GM18517 (cell line): ENCODE measurements at regions not wholly inside any gene's neighbourhood (a gene's known extent, or its start where the extent isn't known, plus 50 kb on each side); places are given as distances from the start of the nearest gene placed in this dataset.

Source experiments
- ATAC-seq: cut with Tn5 transposase; IDR thresholded peaks from one replicate; pipeline ENCODE4 v1.9.1; 2021; ENCODE audit warnings: mild to moderate bottlenecking, moderate library complexity; ENCODE audit not compliant: unreplicated experiment

DNA sequence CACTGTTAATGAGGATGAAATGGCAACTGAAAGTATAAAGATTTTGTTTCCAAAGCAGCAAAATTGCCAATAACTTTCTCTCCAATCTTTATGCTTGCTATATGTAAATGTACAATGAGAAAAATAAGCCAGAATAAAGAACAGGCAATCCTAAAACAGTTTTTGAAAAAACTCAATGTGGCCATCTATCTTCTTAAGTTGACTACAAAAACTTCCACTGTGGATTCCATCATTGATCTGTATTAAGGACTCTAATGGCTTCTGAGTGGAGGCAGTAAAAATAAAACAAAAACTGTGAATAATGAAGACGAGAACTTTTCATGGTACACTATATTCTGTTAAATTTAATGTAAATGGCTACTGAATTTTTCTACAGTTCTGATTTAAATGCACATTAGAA is 382.9 kb downstream of the TMEM232 start:
- ATAC-seq = no peak

DNA sequence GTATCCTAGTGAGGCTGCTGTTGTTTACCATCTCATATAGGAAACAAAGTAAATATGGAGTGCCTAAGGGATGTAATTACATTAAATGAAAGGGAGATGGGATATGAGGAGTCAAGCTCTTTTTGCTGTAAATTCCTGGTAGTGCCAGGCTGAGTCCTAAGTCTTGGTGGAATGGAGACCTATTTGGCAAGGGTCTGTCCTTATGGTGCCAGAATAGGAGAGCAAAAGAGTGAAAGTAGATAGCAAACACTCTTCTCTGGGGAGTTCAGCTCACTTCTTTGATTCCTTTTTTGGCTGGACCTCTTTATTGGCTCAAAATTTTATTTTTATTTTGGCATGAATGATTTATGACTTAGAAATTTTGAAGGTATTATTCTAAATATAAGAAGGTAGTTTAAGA is 380.8 kb downstream of the TMEM232 start:
- no peak for ATAC-seq

DNA sequence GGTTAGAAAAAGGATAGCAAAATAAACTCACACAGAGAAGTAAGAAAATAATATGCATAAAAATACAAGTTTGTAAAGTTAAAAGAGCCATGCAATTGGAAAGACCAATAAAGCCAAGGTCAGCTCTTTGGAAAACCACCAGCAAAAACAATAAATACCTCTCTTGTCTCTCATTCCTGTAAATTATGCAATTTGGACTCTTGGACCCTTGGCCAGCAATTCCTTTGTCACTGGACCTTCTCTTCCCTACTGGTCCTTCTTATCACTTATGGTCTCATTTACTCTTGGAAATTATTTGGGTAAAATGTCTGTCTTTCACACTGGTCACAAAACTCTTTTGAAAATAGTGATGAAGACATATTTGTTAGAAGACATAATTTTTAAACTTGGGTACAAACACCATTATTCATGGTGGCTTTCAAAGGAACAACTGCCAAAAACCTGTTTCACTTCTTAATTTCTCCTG is 379.5 kb downstream of the TMEM232 start:
- no peak for ATAC-seq

DNA sequence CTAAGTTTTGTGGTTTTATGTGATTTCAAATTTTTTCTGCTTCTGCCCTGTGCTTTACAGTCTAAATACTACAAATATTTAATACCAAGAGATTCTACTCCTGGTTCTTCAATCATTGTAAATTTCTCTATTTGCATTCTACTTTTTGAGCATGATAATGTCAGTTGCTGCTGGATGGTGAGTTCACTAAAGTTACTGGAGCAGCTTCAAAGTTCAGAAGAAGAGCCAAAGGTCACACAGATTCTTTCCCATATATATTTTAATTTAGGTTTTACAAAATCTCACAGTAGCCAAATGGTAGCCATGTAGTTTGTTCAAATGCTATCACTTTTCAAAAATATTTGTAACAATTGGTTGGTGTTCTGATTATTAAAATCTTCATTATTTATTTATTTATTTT is 378.7 kb downstream of the TMEM232 start:
- ATAC-seq = no peak

DNA sequence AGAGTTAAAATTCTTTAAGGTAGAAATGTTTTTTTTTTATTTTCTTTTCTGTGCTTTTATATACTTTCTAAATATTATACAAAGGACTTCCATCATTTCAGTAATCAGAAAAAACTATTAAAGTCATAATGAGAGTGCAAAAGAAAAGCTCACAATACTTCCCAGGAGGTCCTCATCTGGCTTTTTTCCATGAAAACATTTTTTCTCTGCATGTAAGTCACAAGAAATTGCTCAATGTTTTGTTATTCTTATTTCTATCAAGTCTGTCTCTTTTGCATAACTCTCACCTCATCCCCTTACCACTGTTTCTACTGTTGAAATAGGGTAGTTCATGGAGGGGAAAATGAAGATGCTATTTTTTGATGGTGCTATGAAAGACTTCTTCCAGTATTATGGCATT is 375.0 kb downstream of the TMEM232 start:
- ATAC-seq = no peak

DNA sequence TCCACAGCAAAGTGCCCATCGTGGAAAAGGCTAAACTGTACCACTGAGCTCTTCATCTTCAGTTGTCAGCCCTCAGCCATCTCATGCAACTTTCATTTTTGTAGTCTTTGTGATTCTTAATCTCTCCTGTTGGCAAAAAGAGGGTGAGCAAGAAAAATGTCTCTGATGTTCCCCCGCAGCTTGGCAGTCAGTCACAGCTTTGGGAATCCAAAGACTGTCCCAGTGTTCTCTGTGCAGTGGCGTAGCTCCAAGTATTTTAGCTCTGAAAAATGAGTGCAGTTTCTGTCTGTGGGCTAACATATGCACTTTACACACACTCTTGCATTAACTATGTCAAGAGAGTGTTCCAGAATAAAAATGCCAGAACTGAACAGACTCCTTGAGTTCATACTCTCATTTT is 372.2 kb downstream of the TMEM232 start:
- no peak for ATAC-seq

DNA sequence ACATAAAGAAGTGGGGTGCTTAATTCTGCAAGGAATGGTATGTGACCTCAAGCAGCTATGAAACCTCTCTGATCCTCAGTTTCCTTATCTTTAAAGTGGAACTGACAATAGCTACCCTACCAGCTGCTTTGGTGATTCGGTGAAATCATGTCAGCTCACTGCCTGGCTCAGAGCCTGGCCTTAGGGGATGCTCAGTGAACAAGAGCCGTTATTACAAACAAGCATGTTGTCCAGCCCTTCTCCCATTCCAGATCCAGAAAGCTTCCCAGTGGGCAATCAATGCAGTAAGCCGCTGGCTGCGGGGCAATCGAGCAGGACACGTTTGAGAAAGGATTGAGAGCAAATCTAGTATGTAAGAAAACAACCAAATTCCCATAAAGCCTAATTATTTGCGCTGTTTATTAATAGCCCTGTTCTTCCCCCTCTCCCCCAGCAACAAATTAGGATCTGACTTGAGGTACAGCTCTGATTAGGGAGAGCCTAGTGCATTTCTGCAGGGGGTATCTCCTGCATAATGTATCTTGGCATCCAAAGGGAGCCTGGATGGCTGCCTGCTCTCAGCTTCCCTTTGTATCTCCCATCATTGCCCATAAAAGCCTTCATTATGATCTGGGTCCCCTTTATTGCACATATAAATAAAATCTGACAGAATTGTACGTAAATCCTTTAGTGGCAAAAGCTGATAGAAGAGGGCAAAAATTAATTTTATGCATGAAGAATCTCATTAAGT is 371.4 kb downstream of the TMEM232 start:
- no peak for ATAC-seq

DNA sequence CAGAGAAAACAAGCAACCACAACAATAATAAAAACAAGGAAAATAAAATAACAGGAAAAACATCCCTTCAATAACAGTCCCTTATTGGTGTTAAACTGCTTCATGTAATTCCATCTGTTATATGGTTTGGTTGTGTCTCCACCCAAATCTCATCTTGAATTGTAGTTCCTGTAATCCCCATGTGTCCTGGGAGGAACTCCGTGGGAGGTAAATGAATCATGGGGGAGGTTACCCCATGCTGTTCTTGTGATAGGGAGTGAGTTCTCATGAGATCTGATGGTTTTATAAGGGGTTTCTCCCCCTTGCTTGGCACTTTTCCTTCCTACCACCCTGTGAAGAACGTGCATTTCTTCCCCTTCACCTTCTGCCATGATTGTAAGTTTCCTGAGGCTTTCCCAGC is 369.8 kb downstream of the TMEM232 start:
- ATAC-seq = no peak

DNA sequence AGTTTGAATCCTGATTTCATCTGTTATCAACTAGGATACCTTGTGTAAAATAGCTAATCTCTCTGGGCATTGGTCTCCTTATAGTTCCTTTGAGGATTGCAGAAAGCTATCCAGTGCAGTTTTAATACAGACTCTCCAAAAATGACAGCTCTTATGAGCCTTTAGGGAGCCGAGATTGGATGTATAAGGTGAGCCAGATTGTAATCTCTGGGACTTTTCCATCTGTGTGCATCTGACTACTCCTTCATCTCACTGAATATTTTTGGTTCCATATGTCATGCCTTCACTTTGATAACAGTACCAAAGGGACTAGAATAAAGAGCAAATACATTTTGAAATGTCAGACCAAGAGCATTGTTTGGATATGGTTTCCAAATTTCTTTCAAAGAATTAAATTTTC is 367.2 kb downstream of the TMEM232 start:
- ATAC-seq = no peak

DNA sequence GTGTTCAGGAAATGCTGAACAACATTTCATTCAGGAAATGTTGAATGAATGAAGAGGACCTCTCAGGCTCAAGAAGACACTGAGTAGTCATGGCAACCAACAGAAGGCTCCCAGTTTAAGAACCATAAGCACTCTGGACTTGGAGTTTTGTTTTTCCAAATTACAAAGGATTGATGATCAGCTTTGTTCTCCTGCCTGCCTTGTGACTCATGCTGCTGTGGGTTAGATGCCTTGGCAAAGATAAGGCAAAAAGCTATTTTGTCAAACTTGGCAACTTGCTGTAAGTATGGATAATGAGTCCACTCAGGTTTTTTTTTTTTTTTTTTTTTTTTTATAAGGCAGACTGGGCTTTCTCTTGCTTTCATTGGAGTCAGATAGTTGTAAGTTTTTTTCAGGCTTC is 365.0 kb downstream of the TMEM232 start:
- no peak for ATAC-seq

DNA sequence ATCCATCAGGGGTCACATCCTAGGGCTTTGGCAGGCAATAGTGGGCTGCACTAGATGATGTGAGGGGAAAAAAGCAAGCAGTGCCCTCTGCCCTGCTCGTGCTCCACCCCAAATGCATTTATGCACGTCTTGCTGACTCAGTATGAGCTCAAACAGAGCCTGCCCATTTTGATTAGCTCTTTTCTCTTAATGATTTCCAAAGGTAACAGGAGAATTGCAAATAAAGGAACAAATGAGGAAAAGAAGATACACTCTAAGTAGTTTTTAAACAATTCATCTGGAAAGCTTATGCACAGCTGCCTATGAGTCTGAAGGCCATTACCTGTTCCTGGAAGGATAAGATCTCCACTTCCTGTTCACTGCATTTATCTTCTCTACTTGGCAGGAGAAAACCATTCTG is 364.2 kb downstream of the TMEM232 start:
- ATAC-seq = no peak

DNA sequence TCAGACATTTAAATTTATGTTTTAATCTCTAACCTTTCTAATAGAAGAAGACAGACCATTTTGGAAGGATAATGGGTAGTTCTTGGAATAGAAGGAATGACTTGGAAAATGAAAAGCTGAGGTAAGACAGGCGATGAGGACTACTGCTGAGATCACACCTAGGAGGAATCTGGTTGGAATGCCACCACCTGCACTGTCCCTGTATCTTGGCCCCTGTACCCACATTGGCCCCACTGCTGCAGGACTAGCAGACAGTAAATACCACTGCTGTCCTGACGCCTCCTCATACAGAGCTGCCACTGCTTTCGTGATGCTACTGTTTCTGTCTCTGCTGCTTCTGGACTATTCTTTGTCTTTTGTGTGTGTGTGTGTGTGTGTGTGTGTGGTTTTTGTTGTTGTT is 359.8 kb downstream of the TMEM232 start:
- ATAC-seq = no peak
